Adipocyte (in vitro differentiated cells): ENCODE measurements at regions not wholly inside any gene's neighbourhood (a gene's known extent, or its start where the extent isn't known, plus 50 kb on each side); places are given as distances from the start of the nearest gene placed in this dataset.
"Not testable (repeated sequence)": the region's sequence is repeated elsewhere in the genome, so short reads cannot be mapped to it uniquely, and the experiment has no call there.

Experiments used
- DNase-seq: peaks from one replicate; pipeline ENCODE4 v3.0.0-alpha.2; 2015; ENCODE audit warnings: low read depth
- H3K27me3 ChIP-seq: replicated peaks from 2 replicates; pipeline ENCODE4 v1.7.0; 2013; ENCODE audit warnings: mild to moderate bottlenecking, low read length, moderate library complexity; ENCODE audit not compliant: control insufficient read depth, insufficient read depth
- H3K36me3 ChIP-seq: 2 replicates; pipeline ENCODE4 v1.7.0; 2013; ENCODE audit warnings: low read length, mild to moderate bottlenecking, moderate library complexity; ENCODE audit not compliant: control insufficient read depth, insufficient read depth, severe bottlenecking
- H3K4me1 ChIP-seq: 2 replicates; pipeline ENCODE4 v1.7.0; 2013; ENCODE audit warnings: mild to moderate bottlenecking, low read length, moderate library complexity; ENCODE audit not compliant: control insufficient read depth, insufficient read depth
- H3K4me3 ChIP-seq: 2 replicates; pipeline ENCODE4 v1.7.0; 2013; ENCODE audit warnings: mild to moderate bottlenecking, low read length, moderate library complexity
- H3K9ac ChIP-seq: 2 replicates; pipeline ENCODE4 v1.7.0; 2013; ENCODE audit warnings: mild to moderate bottlenecking, low read length, moderate library complexity
- H3K9me3 ChIP-seq: 2 replicates; pipeline ENCODE4 v1.7.0; 2013; ENCODE audit warnings: mild to moderate bottlenecking, low read length, moderate library complexity; ENCODE audit not compliant: control insufficient read depth

GRCh38 chr3:27821609-27822008 is 99.5 kb upstream of the EOMES start:
- not testable (repeated sequence) for H3K36me3 ChIP-seq, H3K9me3 ChIP-seq, H3K4me1 ChIP-seq, H3K27me3 ChIP-seq, H3K4me3 ChIP-seq, DNase-seq, H3K9ac ChIP-seq

GRCh38 chr3:27824312-27825200 is 102.4 kb upstream of the EOMES start:
- no peaks in the 10 kb centered on the region for H3K27me3 ChIP-seq
- no peaks in the 10 kb centered on the region for H3K9me3 ChIP-seq
- no peak overlapping the region for H3K4me3 ChIP-seq
- no peak for DNase-seq
- no peak overlapping the region for H3K9ac ChIP-seq
- no peaks in the 10 kb centered on the region for H3K4me1 ChIP-seq
- H3K36me3 ChIP-seq = no peaks in the 10 kb centered on the region

- no peak for DNase-seq
Observed at GRCh38 chr3:27826448-27826847, 104.3 kb upstream of the EOMES start.

GRCh38 chr3:27827041-27827440 is 104.9 kb upstream of the EOMES start:
- DNase-seq = no peak
- Histone ChIP-seq H3K27me3 (no peaks in the 10 kb centered on the region), H3K36me3 (no peaks in the 10 kb centered on the region), H3K9ac (no peak overlapping the region), H3K4me1 (no peaks in the 10 kb centered on the region), H3K4me3 (no peak overlapping the region), H3K9me3 (peaks cover 3% of the 10 kb centered on the region)

More at GRCh38 chr3:27826448-27826847, 104.3 kb upstream of the EOMES start:
- Histone ChIP-seq H3K9me3 (no peaks in the 10 kb centered on the region), H3K27me3 (no peaks in the 10 kb centered on the region), H3K4me1 (no peaks in the 10 kb centered on the region), H3K36me3 (no peaks in the 10 kb centered on the region), H3K9ac (no peak overlapping the region), H3K4me3 (no peak overlapping the region)

GRCh38 chr3:27840807-27841594 is 118.9 kb upstream of the EOMES start:
- no peaks in the 10 kb centered on the region for H3K27me3 ChIP-seq
- H3K9me3 ChIP-seq = no peaks in the 10 kb centered on the region
- H3K9ac ChIP-seq = no peak overlapping the region
- no peak for DNase-seq
- H3K4me1 ChIP-seq = no peaks in the 10 kb centered on the region
- no peak overlapping the region for H3K4me3 ChIP-seq
- H3K36me3 ChIP-seq = no peaks in the 10 kb centered on the region

- no peaks in the 10 kb centered on the region for H3K4me1 ChIP-seq
- no peak overlapping the region for H3K4me3 ChIP-seq
- no peaks in the 10 kb centered on the region for H3K9me3 ChIP-seq
- no peaks in the 10 kb centered on the region for H3K27me3 ChIP-seq
- H3K36me3 ChIP-seq = no peaks in the 10 kb centered on the region
- no peak overlapping the region for H3K9ac ChIP-seq
- DNase-seq = no peak
Observed at GRCh38 chr3:27844052-27844675, 122.0 kb upstream of the EOMES start.

GRCh38 chr3:27847697-27848096 is 125.6 kb upstream of the EOMES start:
- no peak overlapping the region for H3K4me3 ChIP-seq
- peaks cover 6% of the 10 kb centered on the region for H3K9me3 ChIP-seq
- no peaks in the 10 kb centered on the region for H3K36me3 ChIP-seq
- no peaks in the 10 kb centered on the region for H3K4me1 ChIP-seq
- H3K9ac ChIP-seq = no peak overlapping the region
- DNase-seq = no peak
- H3K27me3 ChIP-seq = no peaks in the 10 kb centered on the region

GRCh38 chr3:27848826-27849225 is 126.7 kb upstream of the EOMES start:
- DNase-seq = no peak
- Histone ChIP-seq H3K36me3 (no peaks in the 10 kb centered on the region), H3K9me3 (peaks cover 10% of the 10 kb centered on the region)

GRCh38 chr3:27859821-27860220 is 137.7 kb upstream of the EOMES start:
- no peak overlapping the region for H3K9ac ChIP-seq
- no peak overlapping the region for H3K4me3 ChIP-seq
- H3K4me1 ChIP-seq = no peaks in the 10 kb centered on the region
- H3K9me3 ChIP-seq = peaks cover 12% of the 10 kb centered on the region
- no peaks in the 10 kb centered on the region for H3K27me3 ChIP-seq
- no peak for DNase-seq
- no peaks in the 10 kb centered on the region for H3K36me3 ChIP-seq

More at GRCh38 chr3:27848826-27849225, 126.7 kb upstream of the EOMES start:
- Histone ChIP-seq H3K4me1 (no peaks in the 10 kb centered on the region), H3K27me3 (no peaks in the 10 kb centered on the region), H3K9ac (no peak overlapping the region), H3K4me3 (no peak overlapping the region)

GRCh38 chr3:27861046-27862036 is 139.2 kb upstream of the EOMES start:
- Histone ChIP-seq H3K36me3 (no peaks in the 10 kb centered on the region), H3K27me3 (no peaks in the 10 kb centered on the region), H3K9me3 (peaks cover 5% of the 10 kb centered on the region), H3K9ac (no peak overlapping the region), H3K4me3 (no peak overlapping the region), H3K4me1 (no peaks in the 10 kb centered on the region)
- DNase-seq = no peak
